K562 (cell line): ENCODE measurements at regions not wholly inside any gene's neighbourhood (a gene's known extent, or its start where the extent isn't known, plus 50 kb on each side); places are given as distances from the start of the nearest gene placed in this dataset.
A peak's percentile ranks its signal among the peaks of the same experiment; 100 is the strongest.

Source experiments
- ASH1L ChIP-seq: fragments of 450-650 bp; IDR thresholded peaks from 2 replicates; pipeline ENCODE4 v1.6.1; 2018; ENCODE audit warnings: borderline replicate concordance, mild to moderate bottlenecking, low read depth; ENCODE audit not compliant: partially characterized antibody
- CGGBP1 ChIP-seq: fragments of 250-450 bp; sonication (Bioruptor Pico); IDR thresholded peaks from 2 replicates; pipeline ENCODE4 v1.9.0; 2021; ENCODE audit warnings: mild to moderate bottlenecking
- FOXP4 ChIP-seq: sonication (generic); formaldehyde crosslinking; IDR thresholded peaks from 2 replicates; pipeline ENCODE4 v1.8.0; 2022; ENCODE audit warnings: mild to moderate bottlenecking, missing genetic modification reagents, borderline replicate concordance
- HMG20B ChIP-seq: fragments of 250-450 bp; sonication (Bioruptor Pico); IDR thresholded peaks from 2 replicates; pipeline ENCODE4 v1.5.0; 2021; ENCODE audit warnings: mild to moderate bottlenecking
- JUND ChIP-seq, 2 experiments: IDR thresholded peaks; 2 replicates in 1 of 2; 3 replicates in 1 of 2; pipeline ENCODE4 v1.6.1; 2011; ENCODE audit warnings: borderline replicate concordance in 2 of 2, low read depth in 2 of 2, low read length in 2 of 2, improper control_type of control experiment in 1 of 2, missing biosample characterization in 1 of 2, missing genetic modification characterization in 1 of 2, missing genetic modification reagents in 1 of 2
- KHSRP ChIP-seq: fragments of 450-650 bp; IDR thresholded peaks from 2 replicates; pipeline ENCODE4 v1.6.1; 2017
- KLF10 ChIP-seq: fragments of 250-450 bp; sonication (Bioruptor Pico); IDR thresholded peaks from 2 replicates; pipeline ENCODE4 v1.6.1; 2021; ENCODE audit warnings: matching md5 sums
- NFIX ChIP-seq: fragments of 250-450 bp; sonication (Bioruptor Pico); IDR thresholded peaks from 2 replicates; pipeline ENCODE4 v1.4.0; 2020; ENCODE audit warnings: low read depth, mild to moderate bottlenecking, moderate library complexity
- NFRKB ChIP-seq: fragments of 450-650 bp; IDR thresholded peaks from 2 replicates; pipeline ENCODE4 v1.6.1; 2016; ENCODE audit warnings: low read depth
- PHF8 ChIP-seq: fragments of 200-600 bp; sonication (generic); IDR thresholded peaks from 2 replicates; pipeline ENCODE4 v1.6.1; 2012; ENCODE audit warnings: mixed run types, mild to moderate bottlenecking, inconsistent platforms, low read length, moderate library complexity, borderline replicate concordance
- TFE3 ChIP-seq: fragments of 450-650 bp; formaldehyde crosslinking; IDR thresholded peaks from 2 replicates; pipeline ENCODE4 v1.4.0; 2020; ENCODE audit warnings: mild to moderate bottlenecking, mixed read lengths
- TGIF2 ChIP-seq: sonication (generic); formaldehyde crosslinking; IDR thresholded peaks from 2 replicates; pipeline ENCODE4 v1.8.1; 2022; ENCODE audit warnings: mild to moderate bottlenecking, missing genetic modification reagents, moderate library complexity
- ZBTB49 ChIP-seq: sonication (generic); formaldehyde crosslinking; IDR thresholded peaks from 2 replicates; pipeline ENCODE4 v1.8.0; 2022; ENCODE audit warnings: missing genetic modification reagents, mild to moderate bottlenecking, borderline replicate concordance
- ZC3H11A ChIP-seq: IDR thresholded peaks from 2 replicates; pipeline ENCODE4 v1.6.1; 2012; ENCODE audit warnings: low read depth, low read length, improper control_type of control experiment
- ZFP30 ChIP-seq: fragments of 250-450 bp; sonication (Bioruptor Pico); IDR thresholded peaks from 2 replicates; pipeline ENCODE4 v1.8.0; 2022; ENCODE audit warnings: moderate library complexity, mild to moderate bottlenecking, inconsistent platforms, borderline replicate concordance
- TF ChIP-seq, protein P1 (sequence below), 2 experiments: fragments of 450-650 bp; IDR thresholded peaks; 2 replicates each; pipeline ENCODE4 v1.6.1; 2018; ENCODE audit warnings: mild to moderate bottlenecking in 2 of 2, low read depth in 1 of 2; ENCODE audit not compliant: partially characterized antibody in 2 of 2

DNA sequence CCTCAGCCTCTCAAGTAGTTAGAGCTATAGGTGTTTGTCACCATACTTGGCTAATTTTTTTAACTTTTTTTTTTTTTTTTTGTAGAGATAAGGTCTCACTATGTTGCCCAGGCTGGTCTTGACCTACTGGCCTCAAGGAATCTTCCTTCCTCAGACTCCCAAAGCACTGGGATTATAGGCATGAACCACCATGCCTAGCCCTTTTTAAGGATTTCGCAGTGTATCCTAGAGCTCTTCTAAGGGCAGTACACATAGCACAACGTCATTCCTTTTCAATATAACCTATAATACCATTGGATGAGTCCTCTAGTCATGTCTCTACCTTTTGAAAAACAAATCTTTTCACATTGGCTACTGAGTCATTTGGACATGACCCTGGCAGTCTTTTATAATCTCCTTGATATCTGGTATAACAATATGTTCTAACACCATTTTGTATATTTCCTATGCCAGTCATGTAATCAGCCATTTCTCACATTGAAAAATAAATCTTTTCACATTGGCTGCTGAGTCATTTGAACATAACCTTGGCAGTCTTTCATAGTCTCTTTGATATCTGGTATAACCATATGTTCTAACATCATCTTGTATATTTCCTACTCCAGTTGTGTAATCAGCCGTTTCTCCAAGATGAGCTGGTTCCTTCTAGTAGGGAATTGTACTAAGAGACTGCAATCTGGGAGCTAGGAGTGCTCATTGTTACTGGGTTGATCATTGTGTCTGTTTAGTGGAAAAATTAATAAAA lies 944.7 kb downstream of the MCTP2 start (continued):
- no peak for TF ChIP-seq ZBTB49 (CRISPR knock-in tag)
- no peak for TF ChIP-seq NFIX (CRISPR knock-in tag)
- TF ChIP-seq NFRKB, result no peak
- no peak for TF ChIP-seq HMG20B
- 0 out of 2 replicates have a peak, but pooled peaks have one; percentile 7 for TF ChIP-seq JUND (IDR thresholded peaks at IDR 0.05; ENCODE audit: borderline replicate concordance, low read depth, low read length)
- no peak; the same call in 2 of the 3 replicates for TF ChIP-seq JUND (tag; IDR thresholded peaks at IDR 0.05; ENCODE audit: borderline replicate concordance, low read depth, low read length)
- TF ChIP-seq KLF10 (CRISPR knock-in tag), result no peak
- no peak for TF ChIP-seq PHF8
- TF ChIP-seq TFE3 (CRISPR knock-in tag), result no peak
- no peak for TF ChIP-seq FOXP4 (CRISPR knock-in tag)
- no peak for TF ChIP-seq ASH1L
- TF ChIP-seq ZC3H11A, result no peak
- TF ChIP-seq ZFP30, result no peak
- TF ChIP-seq CGGBP1, result no peak
- no peak for TF ChIP-seq TGIF2 (CRISPR knock-in tag)
- TF ChIP-seq KHSRP, result no peak
- TF ChIP-seq, protein P1, sequence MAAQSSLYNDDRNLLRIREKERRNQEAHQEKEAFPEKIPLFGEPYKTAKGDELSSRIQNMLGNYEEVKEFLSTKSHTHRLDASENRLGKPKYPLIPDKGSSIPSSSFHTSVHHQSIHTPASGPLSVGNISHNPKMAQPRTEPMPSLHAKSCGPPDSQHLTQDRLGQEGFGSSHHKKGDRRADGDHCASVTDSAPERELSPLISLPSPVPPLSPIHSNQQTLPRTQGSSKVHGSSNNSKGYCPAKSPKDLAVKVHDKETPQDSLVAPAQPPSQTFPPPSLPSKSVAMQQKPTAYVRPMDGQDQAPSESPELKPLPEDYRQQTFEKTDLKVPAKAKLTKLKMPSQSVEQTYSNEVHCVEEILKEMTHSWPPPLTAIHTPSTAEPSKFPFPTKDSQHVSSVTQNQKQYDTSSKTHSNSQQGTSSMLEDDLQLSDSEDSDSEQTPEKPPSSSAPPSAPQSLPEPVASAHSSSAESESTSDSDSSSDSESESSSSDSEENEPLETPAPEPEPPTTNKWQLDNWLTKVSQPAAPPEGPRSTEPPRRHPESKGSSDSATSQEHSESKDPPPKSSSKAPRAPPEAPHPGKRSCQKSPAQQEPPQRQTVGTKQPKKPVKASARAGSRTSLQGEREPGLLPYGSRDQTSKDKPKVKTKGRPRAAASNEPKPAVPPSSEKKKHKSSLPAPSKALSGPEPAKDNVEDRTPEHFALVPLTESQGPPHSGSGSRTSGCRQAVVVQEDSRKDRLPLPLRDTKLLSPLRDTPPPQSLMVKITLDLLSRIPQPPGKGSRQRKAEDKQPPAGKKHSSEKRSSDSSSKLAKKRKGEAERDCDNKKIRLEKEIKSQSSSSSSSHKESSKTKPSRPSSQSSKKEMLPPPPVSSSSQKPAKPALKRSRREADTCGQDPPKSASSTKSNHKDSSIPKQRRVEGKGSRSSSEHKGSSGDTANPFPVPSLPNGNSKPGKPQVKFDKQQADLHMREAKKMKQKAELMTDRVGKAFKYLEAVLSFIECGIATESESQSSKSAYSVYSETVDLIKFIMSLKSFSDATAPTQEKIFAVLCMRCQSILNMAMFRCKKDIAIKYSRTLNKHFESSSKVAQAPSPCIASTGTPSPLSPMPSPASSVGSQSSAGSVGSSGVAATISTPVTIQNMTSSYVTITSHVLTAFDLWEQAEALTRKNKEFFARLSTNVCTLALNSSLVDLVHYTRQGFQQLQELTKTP (IDR thresholded peaks at IDR 0.05; ENCODE audit: low read depth in 1 of 2, partially characterized antibody in 2 of 2), result no peak
